Effector memory CD4-positive, alpha-beta T cell (primary cell): ENCODE measurements at regions not wholly inside any gene's neighbourhood (a gene's known extent, or its start where the extent isn't known, plus 50 kb on each side); places are given as distances from the start of the nearest gene placed in this dataset.

Experiments used
- DNase-seq, 3 donors: peaks; one replicate each; pipeline ENCODE4 v3.0.0-alpha.2; 2020
- H3K27ac ChIP-seq: 2 replicates; pipeline ENCODE4 v1.7.0; 2013; ENCODE audit warnings: mild to moderate bottlenecking, low read length, moderate library complexity; ENCODE audit not compliant: insufficient read depth, poor library complexity, severe bottlenecking
- H3K27me3 ChIP-seq: replicated peaks from 2 replicates; pipeline ENCODE4 v1.7.0; 2013; ENCODE audit warnings: mild to moderate bottlenecking, low read length; ENCODE audit not compliant: insufficient read depth, control insufficient read depth, poor library complexity, severe bottlenecking
- H3K36me3 ChIP-seq: 2 replicates; pipeline ENCODE4 v1.7.0; 2013; ENCODE audit warnings: mild to moderate bottlenecking, low read length, moderate library complexity; ENCODE audit not compliant: control insufficient read depth, insufficient read depth
- H3K4me1 ChIP-seq: 2 replicates; pipeline ENCODE4 v1.7.0; 2013; ENCODE audit warnings: low read length, mild to moderate bottlenecking; ENCODE audit not compliant: control insufficient read depth, insufficient read depth, poor library complexity, severe bottlenecking
- H3K4me3 ChIP-seq: 2 replicates; pipeline ENCODE4 v1.7.0; 2013; ENCODE audit warnings: low read length, low read depth, mild to moderate bottlenecking; ENCODE audit not compliant: insufficient read depth, poor library complexity, severe bottlenecking
- H3K9me3 ChIP-seq: 2 replicates; pipeline ENCODE4 v1.7.0; 2013; ENCODE audit warnings: mild to moderate bottlenecking, low read length, moderate library complexity; ENCODE audit not compliant: control insufficient read depth

GRCh38 chr12:32027684-32028365 lies 68.6 kb downstream of the RESF1 start:
- H3K9me3 ChIP-seq, result no peaks in the 10 kb centered on the region

DNA sequence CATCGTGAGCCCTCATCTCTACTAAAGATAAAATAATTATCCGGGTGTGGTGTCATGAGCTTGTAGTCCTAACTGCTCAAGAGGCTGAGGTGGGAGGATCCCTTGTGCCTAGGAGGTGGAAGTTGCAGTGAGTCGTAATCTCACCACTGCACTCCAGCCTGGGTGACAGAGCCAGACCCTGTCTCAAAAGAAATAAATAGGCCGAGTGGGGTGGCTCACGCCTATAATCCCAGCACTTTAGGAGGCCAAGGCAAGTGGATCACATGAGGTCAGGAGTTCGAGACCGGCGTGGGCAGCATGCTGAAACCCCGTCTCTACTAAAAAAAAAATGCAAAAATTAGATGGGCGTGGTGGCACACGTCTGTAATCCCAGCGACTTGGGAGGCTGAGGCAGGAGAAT lies 70.9 kb downstream of the RESF1 start:
- Histone ChIP-seq H3K9me3 (no peaks in the 10 kb centered on the region), H3K27me3 (no peaks in the 10 kb centered on the region)

More at GRCh38 chr12:32027684-32028365, 68.6 kb downstream of the RESF1 start:
- DNase-seq, result no peak
- H3K27me3 ChIP-seq, result no peaks in the 10 kb centered on the region
- no peaks in the 10 kb centered on the region for H3K36me3 ChIP-seq
- peaks cover 3% of the 10 kb centered on the region for H3K4me1 ChIP-seq
- no peak overlapping the region for H3K4me3 ChIP-seq
- no peak overlapping the region for H3K27ac ChIP-seq

DNA sequence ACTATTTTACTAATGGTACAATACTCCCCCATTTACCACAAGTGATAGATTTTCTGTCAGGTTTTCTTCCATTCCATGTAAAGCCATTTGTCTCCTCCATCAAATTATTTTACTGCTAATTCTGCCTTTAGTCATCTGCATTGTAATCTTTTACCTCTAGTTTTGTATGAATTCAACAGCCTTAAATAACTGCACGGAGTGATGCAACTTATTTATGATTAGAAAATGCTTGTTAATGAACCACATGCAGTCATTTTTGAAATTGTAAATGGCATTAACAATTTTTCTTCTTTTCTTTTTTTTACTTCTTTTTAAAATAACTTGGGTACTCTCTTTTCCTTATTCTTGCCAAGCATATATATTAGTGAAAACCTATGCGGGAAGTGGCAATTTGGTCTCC lies 71.5 kb downstream of the RESF1 start:
- H3K4me3 ChIP-seq, result no peak overlapping the region
- no peak overlapping the region for H3K27ac ChIP-seq
- H3K4me1 ChIP-seq, result peaks cover 2% of the 10 kb centered on the region
- DNase-seq, result no peak
- H3K9me3 ChIP-seq, result no peaks in the 10 kb centered on the region
- H3K36me3 ChIP-seq, result no peaks in the 10 kb centered on the region
- H3K27me3 ChIP-seq, result no peaks in the 10 kb centered on the region

More for the DNA sequence above, 70.9 kb downstream of the RESF1 start:
- Histone ChIP-seq H3K36me3 (no peaks in the 10 kb centered on the region), H3K4me1 (peaks cover 3% of the 10 kb centered on the region), H3K27ac (no peak overlapping the region), H3K4me3 (no peak overlapping the region)
- DNase-seq, result no peak

GRCh38 chr12:32031109-32031508 lies 71.9 kb downstream of the RESF1 start:
- Histone ChIP-seq H3K27ac (no peak overlapping the region), H3K27me3 (no peaks in the 10 kb centered on the region), H3K4me3 (no peak overlapping the region)

DNA sequence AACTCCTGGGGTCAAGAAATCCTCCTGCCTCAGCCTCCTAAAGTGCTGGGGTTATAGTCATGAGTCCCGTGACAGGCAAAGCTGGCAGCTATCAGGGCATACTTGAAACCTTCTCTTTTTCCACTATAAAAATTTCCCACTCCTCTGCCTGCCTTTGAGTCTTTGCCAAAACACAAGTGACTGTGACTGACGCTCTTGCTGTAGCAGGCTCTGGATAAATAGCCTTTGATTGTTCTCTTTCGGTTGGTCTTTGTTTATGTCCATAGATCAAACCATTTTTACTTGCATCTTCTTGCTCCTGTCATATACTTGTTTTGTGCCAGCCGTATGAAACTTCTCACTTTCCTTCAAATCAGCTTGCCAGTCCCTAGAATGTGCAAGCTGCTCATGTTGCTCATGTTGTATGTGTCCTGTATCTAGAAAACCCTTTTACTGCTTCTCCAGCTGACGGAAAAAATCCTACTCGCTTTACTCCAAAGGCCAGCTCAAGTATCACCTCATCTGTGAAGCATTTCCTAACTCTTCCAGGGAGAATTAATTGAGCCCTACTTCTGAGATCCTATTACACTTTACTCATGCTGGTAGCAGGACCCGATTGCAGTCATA lies 73.1 kb downstream of the RESF1 start:
- no peaks in the 10 kb centered on the region for H3K4me1 ChIP-seq
- no peak for DNase-seq
- H3K4me3 ChIP-seq, result no peak overlapping the region
- no peaks in the 10 kb centered on the region for H3K27me3 ChIP-seq
- no peaks in the 10 kb centered on the region for H3K36me3 ChIP-seq
- H3K9me3 ChIP-seq, result no peaks in the 10 kb centered on the region
- no peak overlapping the region for H3K27ac ChIP-seq

More at GRCh38 chr12:32031109-32031508, 71.9 kb downstream of the RESF1 start:
- Histone ChIP-seq H3K36me3 (no peaks in the 10 kb centered on the region), H3K9me3 (no peaks in the 10 kb centered on the region), H3K4me1 (no peaks in the 10 kb centered on the region)
- no peak for DNase-seq

GRCh38 chr12:32033406-32033805 lies 73.2 kb upstream of the BICD1 start:
- H3K9me3 ChIP-seq, result no peaks in the 10 kb centered on the region
- no peak overlapping the region for H3K4me3 ChIP-seq
- no peaks in the 10 kb centered on the region for H3K27me3 ChIP-seq
- no peak for DNase-seq
- H3K36me3 ChIP-seq, result no peaks in the 10 kb centered on the region
- H3K4me1 ChIP-seq, result no peaks in the 10 kb centered on the region
- no peak overlapping the region for H3K27ac ChIP-seq

GRCh38 chr12:32034045-32034444 lies 72.6 kb upstream of the BICD1 start:
- no peak for DNase-seq
- Histone ChIP-seq H3K9me3 (no peaks in the 10 kb centered on the region), H3K27ac (no peak overlapping the region), H3K36me3 (no peaks in the 10 kb centered on the region), H3K4me3 (no peak overlapping the region), H3K4me1 (no peaks in the 10 kb centered on the region), H3K27me3 (no peaks in the 10 kb centered on the region)

- no peak for DNase-seq
- no peaks in the 10 kb centered on the region for H3K9me3 ChIP-seq
- H3K4me1 ChIP-seq, result no peaks in the 10 kb centered on the region
- no peaks in the 10 kb centered on the region for H3K36me3 ChIP-seq
- no peaks in the 10 kb centered on the region for H3K27me3 ChIP-seq
- H3K27ac ChIP-seq, result no peak overlapping the region
- H3K4me3 ChIP-seq, result no peak overlapping the region
Measured at GRCh38 chr12:32036477-32037263, 70.0 kb upstream of the BICD1 start.

- Histone ChIP-seq H3K27me3 (no peaks in the 10 kb centered on the region), H3K27ac (no peak overlapping the region), H3K4me3 (no peak overlapping the region), H3K36me3 (no peaks in the 10 kb centered on the region), H3K4me1 (no peaks in the 10 kb centered on the region), H3K9me3 (peaks cover 12% of the 10 kb centered on the region)
- no peak for DNase-seq
Measured at GRCh38 chr12:32039347-32039746, 67.3 kb upstream of the BICD1 start.
